ENCODE measurements at regions not wholly inside any gene's neighbourhood (a gene's known extent, or its start where the extent isn't known, plus 50 kb on each side); places are given as distances from the start of the nearest gene placed in this dataset.
"Not testable (repeated sequence)": the region's sequence is repeated elsewhere in the genome, so short reads cannot be mapped to it uniquely, and the experiment has no call there.

- DNase-seq (ENCODE audit: low read depth in 4 of 4, low spot score in 2 of 4) = no peak
These were observed 77.7 kb downstream of the C9orf152 start for GRCh38 chr9:110130211-110130610.

GRCh38 chr9:110130791-110131416 is 77.1 kb downstream of the C9orf152 start:
- DNase-seq (ENCODE audit: low read depth in 4 of 4, low spot score in 2 of 4) = no peak

- no peak for DNase-seq (ENCODE audit: low read depth in 4 of 4, low spot score in 2 of 4)
These were observed 76.5 kb downstream of the C9orf152 start for GRCh38 chr9:110131499-110131898.

- DNase-seq (ENCODE audit: low read depth in 4 of 4, low spot score in 2 of 4) = not testable (repeated sequence)
These were observed 75.4 kb downstream of the C9orf152 start for GRCh38 chr9:110132531-110132930.

- no peak for DNase-seq (ENCODE audit: low read depth in 4 of 4, low spot score in 2 of 4)
These were observed 74.9 kb downstream of the C9orf152 start for GRCh38 chr9:110133059-110133458.

GRCh38 chr9:110133608-110134210 is 74.2 kb downstream of the C9orf152 start:
- DNase-seq (ENCODE audit: low read depth in 4 of 4, low spot score in 2 of 4) = no peak

GRCh38 chr9:110135846-110136245 is 72.1 kb downstream of the C9orf152 start:
- no peak for DNase-seq (ENCODE audit: low read depth in 4 of 4, low spot score in 2 of 4)

- no peak for DNase-seq (ENCODE audit: low read depth in 4 of 4, low spot score in 2 of 4)
These were observed 71.2 kb downstream of the C9orf152 start for GRCh38 chr9:110136802-110137201.

- DNase-seq (ENCODE audit: low read depth in 4 of 4, low spot score in 2 of 4) = no peak
These were observed 67.7 kb downstream of the C9orf152 start for GRCh38 chr9:110140276-110140675.

- no peak for DNase-seq (ENCODE audit: low read depth in 4 of 4, low spot score in 2 of 4)
These were observed 66.6 kb downstream of the C9orf152 start for GRCh38 chr9:110141227-110141793.

GRCh38 chr9:110142253-110142652 is 65.7 kb downstream of the C9orf152 start:
- no peak for DNase-seq (ENCODE audit: low read depth in 4 of 4, low spot score in 2 of 4)

GRCh38 chr9:110142868-110143481 is 65.0 kb downstream of the C9orf152 start:
- DNase-seq (ENCODE audit: low read depth in 4 of 4, low spot score in 2 of 4) = no peak

- DNase-seq (ENCODE audit: low read depth in 4 of 4, low spot score in 2 of 4) = no peak
These were observed 64.5 kb downstream of the C9orf152 start for GRCh38 chr9:110143485-110143884.

- DNase-seq (ENCODE audit: low read depth in 4 of 4, low spot score in 2 of 4) = no peak
These were observed 63.9 kb downstream of the C9orf152 start for GRCh38 chr9:110143950-110144545.

GRCh38 chr9:110146373-110146772 is 61.6 kb downstream of the C9orf152 start:
- DNase-seq (ENCODE audit: low read depth in 4 of 4, low spot score in 2 of 4) = no peak

- DNase-seq (ENCODE audit: low read depth in 4 of 4, low spot score in 2 of 4) = no peak
These were observed 59.6 kb downstream of the C9orf152 start for GRCh38 chr9:110148384-110148783.

GRCh38 chr9:110148891-110149290 is 59.1 kb downstream of the C9orf152 start:
- DNase-seq (ENCODE audit: low read depth in 4 of 4, low spot score in 2 of 4) = no peak
